HG03432 (cell line): ENCODE measurements at regions not wholly inside any gene's neighbourhood (a gene's known extent, or its start where the extent isn't known, plus 50 kb on each side); places are given as distances from the start of the nearest gene placed in this dataset.

Source experiments
- ATAC-seq: cut with Tn5 transposase; IDR thresholded peaks from one replicate; pipeline ENCODE4 v1.9.1; 2021; ENCODE audit warnings: mild to moderate bottlenecking, moderate library complexity; ENCODE audit not compliant: unreplicated experiment

DNA sequence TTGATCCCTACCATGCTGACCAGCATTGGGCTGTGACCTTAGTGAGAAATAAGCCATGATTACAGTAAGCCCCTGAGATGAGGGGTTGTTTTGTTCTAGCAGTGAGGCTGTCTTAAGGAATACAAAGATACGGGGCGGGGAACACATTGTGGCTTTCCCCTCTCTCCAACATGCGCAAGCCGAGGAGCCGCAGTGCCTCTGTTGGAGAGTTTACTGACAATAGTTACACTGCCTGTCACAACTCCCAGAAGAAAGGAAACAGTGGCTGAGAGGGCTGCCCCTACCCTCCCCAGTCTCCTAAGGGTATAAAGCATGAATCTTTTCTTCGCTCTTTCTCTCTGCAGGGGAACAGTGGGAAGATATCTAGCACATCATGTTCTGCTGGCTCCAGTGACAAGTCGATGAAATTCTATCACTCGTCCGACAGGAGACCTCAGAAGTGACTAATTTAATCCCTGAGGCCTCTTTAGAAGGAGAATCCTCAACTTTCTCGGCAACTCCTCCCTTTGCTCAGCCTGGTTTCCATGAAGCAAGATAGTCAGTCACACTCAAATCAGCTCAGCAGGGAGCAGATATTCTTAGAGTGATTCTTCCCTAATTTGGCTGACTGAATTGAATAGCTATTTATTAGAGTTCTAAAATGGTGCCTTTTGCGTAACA, 409.0 kb upstream of the PROK2 start:
- ATAC-seq, result no peak

DNA sequence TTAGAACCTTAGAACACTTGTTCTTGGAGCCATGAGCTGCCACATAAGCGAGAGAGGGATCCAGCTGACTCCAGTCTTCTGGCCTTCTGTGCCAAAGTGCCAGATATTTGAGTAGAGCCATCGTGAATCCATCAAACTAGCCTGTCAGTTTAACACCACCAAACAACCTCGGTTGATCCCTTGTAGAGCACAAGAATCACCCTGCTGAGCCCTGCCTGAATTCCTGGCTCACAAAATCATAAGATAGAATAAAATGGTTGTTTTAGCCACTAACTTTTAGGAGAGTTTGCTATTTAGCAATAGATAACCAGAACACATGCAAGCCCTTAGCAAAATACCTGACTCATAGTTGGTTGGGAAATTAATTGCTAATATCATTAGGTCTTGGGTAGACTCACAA, 407.6 kb upstream of the PROK2 start:
- no peak for ATAC-seq

DNA sequence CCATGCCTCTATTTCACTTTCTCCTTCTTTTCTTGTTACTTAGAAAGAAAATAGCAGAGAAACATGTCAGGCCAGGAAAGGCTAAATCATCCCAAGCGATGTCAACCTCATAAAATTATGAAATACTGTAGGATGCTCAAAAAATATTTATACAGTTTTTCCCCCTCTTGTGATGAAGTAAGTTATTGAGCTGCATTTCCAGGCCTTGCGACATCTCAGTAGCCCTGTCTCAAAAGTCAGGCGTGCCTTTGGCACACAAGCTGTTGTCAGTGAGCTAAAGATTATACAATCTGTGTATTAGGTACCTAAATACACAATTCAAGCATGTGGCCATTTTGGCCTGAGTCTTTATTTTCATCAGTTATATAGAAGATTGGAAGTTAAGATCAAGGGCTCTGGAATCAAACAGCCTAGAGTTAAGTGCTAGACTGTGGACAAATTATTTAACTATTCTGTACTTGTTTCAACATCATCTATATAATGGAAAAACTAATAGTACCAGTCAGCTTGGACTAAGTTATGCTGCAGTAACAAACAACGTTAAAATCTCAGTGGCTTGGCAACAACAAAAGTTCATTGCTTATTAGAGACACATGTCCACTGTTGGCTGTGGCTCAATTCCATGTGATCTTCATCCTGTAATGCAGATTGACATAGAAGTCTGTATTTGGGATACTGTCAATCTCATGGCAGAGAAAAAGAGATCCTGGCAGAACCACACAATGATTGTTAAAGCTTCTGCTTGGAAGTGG, 406.4 kb upstream of the PROK2 start:
- ATAC-seq, result no peak

- ATAC-seq, result no peak
Observed at GRCh38 chr3:72190050-72190449, 405.1 kb upstream of the PROK2 start.

DNA sequence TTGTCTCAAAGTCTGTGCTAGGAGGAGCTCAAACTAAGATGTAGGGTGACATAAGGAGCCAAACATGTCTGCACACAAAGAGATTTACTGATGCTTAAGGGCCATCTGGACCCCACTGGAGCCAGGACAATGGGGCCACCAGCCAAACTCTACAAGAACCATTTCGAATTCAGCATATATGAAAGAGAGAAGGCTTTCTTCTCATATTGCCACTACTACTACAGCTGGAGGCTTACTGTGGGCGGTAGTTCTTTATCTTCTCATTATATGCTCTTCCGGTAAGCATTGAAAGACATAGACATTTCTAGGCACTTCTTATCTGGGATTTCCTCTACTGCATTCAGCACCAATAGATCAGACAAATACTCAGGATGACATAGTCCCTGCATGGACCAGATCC, 404.4 kb upstream of the PROK2 start:
- ATAC-seq, result no peak

GRCh38 chr3:72188536-72188935, 403.6 kb upstream of the PROK2 start:
- no peak for ATAC-seq

- ATAC-seq, result no peak
Observed at GRCh38 chr3:72187131-72187530, 402.2 kb upstream of the PROK2 start.

DNA sequence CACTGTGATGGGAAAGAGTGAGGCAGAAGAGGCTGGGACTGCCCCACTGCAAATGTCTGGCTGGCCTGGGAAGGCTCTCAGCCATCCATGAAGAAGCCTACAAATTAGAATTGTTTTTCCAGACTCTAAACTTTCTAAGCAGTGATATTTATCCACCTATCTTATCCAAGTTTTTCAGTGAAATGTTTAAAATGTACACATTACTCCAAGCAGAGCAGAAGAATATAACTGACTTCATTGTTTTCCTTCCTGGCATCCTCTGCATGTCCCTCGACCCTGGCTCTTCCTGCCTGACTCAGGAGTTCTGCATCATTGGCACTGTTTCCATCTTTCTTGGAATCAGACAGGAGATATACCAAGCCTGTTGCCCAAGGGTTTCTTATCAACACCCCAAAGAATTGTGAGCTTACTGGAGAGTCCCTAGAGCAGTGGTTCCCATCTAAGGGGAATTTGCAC, 401.5 kb upstream of the PROK2 start:
- no peak for ATAC-seq

- no peak for ATAC-seq
Observed at GRCh38 chr3:72185549-72186399, 400.8 kb upstream of the PROK2 start.

DNA sequence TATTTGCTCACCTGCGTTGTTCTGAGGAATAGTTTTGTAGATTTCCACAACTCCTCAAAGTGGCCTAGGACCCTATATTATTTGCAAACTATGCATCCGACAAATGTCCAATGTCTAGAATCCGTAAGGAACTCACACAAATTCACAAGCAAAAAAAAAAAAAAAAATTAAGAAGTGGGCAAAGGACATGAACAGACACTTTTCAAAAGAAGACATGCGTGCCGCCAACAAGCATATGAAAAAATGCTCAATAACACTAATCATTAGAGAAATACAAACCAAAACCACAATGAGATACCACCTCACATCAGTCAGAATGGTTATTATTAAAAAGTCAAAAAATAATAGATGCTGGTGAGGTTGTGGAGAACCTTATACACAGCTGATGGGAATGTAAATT, 398.5 kb upstream of the PROK2 start:
- no peak for ATAC-seq

DNA sequence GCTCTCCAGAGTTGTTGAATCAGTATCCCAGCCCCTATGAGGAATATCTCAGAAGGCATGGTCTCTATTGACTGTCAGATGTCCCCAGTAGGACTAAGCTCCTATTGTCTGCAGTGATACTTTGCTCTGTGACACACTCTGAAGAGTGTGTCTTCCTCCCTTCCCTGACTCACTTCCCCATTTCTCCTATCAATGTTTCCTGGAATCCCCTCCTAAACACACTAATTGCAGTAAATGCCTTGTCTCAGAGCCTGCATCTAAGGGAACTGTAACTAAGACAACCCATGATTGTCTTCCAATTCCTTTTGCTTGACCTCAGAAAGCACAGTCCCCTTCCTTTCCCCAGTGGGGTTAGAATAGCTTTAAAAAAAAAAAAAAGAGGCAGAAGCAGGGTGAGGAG, 397.3 kb upstream of the PROK2 start:
- no peak for ATAC-seq

- ATAC-seq, result no peak
Observed at GRCh38 chr3:72181251-72181650, 396.3 kb upstream of the PROK2 start.

- ATAC-seq, result no peak
Observed at GRCh38 chr3:72180405-72180804, 395.5 kb upstream of the PROK2 start.

- no peak for ATAC-seq
Observed at GRCh38 chr3:72179107-72179464, 394.1 kb upstream of the PROK2 start.

DNA sequence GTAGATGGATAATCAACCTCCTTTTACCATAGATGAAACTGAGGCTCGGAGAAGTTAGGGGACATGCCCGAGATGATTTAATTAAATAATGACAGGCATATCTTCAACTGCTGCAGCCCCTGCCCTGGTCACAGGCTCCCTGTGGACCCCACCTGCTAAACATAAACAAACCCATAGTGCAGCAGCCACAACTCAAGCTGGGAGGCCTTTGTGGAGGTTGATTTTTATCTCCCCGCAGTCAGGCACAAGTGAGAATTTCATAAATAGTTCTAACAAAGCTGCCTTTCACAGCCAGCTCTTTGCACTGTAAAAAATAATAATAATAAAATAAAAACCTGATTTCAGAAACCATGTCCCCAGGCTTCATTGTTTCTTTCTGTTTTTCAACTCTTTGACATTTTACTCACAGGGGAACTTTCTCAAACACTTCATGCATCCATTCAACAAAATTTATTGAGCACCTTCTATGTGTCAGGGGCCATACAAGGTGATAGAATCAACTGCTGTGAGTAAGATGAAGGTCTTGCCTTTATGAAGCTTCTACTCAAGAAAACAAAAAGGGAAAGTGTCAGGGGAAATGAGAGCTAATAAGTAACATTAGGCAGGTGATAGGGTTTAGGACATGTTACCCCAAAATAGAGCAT, 393.6 kb upstream of the PROK2 start:
- no peak for ATAC-seq

DNA sequence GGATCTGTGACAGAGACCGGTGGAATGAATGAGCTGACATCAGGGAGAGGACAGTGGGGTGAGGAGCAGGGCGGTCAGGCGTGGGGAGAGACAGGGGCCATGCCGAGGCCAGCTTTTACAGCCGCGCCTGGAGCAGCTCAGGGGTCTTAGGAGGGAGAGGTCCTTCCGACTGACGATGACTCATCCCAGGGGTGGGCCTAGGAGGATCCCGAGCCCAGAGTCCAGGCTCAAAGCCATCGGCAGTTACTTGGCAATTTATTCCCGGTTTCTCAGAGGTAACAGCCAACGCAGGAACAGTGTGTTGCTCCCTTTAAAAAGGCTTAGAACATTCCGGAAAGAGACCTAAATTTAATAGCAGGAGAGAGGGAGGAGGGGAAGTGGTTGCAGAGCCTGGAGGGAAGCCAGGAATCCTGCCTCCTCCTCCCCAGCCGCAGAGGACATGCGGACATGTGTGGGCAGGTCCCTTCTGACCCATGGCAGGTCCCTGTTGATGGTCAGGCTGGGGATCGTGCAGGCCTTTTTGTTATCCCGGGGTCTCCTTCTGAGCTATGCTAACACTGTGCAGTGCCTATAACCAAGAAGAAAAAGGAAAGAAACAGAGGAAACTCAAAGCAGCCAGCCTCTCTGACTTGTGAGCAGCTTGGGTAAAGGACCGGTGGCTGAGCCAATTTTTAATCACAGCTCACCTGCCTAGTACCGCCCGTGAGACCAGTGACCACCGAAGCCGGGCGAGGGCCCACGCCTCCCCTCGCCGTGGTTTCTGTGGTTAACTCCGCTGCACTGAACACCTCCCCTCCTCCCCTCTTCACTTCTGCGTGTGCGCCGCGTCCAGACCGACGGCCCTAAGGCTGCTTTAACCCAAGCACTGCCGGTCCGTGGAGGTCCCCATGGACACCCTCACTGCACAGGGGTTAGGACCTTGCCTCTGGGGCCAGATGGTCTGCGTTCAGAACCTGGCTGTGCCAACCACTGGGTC, 392.4 kb upstream of the PROK2 start:
- ATAC-seq, result peak; percentile 47

DNA sequence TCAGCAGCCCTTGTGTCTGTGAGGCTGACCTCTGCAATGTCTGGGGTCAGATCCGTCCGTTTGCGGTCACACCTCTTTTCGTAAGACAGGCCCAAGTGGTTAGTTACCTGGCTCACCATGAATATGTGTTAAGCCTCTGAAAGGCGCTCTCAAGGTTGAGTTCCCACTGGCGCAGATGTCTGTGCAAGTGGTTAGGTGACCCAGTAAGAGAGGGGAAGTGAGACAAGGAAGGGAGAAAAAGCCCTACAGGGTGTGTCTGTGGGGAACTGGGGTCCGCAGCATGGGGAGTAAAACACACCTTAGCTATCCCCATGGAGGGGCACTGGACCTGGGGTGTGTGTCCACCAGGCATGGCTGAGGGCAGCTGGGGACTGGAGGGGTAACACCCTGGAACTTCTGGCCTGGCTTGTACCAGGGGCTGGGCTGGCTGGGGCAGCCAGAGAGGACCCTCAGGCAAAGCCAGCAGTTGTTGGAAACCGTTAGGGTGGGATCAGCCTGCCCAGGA, 391.6 kb upstream of the PROK2 start:
- ATAC-seq, result peak; percentile 93

DNA sequence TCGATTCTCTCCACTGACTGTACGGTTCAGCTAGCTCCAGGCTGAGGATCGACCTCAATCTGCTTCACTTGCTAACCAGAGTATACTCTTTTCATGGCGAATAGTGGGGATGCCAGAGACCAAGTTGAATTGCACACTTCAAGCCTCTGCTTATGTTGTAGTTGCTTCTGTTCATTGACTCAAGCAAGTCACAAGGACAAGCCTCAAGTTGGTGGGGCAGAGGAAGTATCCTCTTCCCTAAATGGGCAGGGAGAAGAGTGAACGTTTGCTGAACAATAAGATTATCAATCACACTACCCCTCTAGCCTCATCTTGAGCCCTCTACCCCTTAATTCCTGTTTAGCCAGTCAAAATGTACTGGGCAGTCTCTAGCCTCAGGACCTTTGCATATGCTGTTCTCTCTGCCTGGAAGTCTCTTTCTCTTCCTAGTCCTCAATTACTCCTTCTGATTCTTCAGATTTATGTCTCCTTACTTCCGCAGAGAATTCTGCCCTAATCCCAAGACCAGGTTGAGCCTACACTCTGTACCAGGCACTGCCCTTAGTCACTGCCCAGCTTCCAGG, 390.4 kb upstream of the PROK2 start:
- no peak for ATAC-seq

- ATAC-seq, result no peak
Observed at GRCh38 chr3:72174890-72175289, 389.9 kb upstream of the PROK2 start.

DNA sequence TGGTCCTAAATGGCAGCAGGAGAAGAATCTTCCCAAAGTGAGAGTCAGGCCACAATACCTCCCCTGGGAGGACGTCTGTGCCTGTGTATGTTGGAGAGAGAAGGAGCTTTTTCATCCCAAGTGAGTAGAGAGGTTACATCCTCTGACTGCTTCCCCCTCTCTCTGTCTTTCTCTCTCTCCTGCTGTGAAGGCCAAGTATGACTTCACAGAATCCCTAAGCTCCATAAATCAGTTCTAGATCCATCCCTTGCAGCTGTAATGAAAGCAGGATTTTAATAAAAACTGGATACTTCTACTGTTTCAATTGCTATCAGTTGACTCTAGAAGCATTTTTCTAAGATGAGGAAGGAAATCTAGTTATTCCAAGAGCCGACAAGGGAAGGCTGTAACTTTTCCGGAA, 389.1 kb upstream of the PROK2 start:
- no peak for ATAC-seq
